RWPE2 (cell line): ENCODE measurements at regions not wholly inside any gene's neighbourhood (a gene's known extent, or its start where the extent isn't known, plus 50 kb on each side); places are given as distances from the start of the nearest gene placed in this dataset.

ENCODE experiments used
- ATAC-seq: fragments of 200-7000 bp; cut with Tn5 transposase; 3 replicates; pipeline ENCODE4 v1.9.1; 2021; ENCODE audit warnings: low read depth
- DNase-seq: peaks from one replicate; pipeline ENCODE4 v3.0.0-alpha.2; 2020; ENCODE audit warnings: low spot score
- H3K27ac ChIP-seq: fragments of 450-650 bp; 2 replicates; pipeline ENCODE4 v1.5.1; 2017; ENCODE audit warnings: mild to moderate bottlenecking; ENCODE audit not compliant: poor library complexity, severe bottlenecking
- H3K27me3 ChIP-seq: fragments of 250-450 bp; sonication (Bioruptor Pico); 2 replicates; pipeline ENCODE4 v1.5.1; 2021; ENCODE audit warnings: mild to moderate bottlenecking, moderate library complexity; ENCODE audit not compliant: insufficient read depth, poor library complexity, severe bottlenecking
- H3K36me3 ChIP-seq: fragments of 250-450 bp; sonication (Bioruptor Pico); 2 replicates; pipeline ENCODE4 v1.5.1; 2020; ENCODE audit warnings: low read depth, mild to moderate bottlenecking, moderate library complexity
- H3K4me1 ChIP-seq: fragments of 250-450 bp; sonication (Bioruptor Pico); 2 replicates; pipeline ENCODE4 v1.5.1; 2021; ENCODE audit warnings: mild to moderate bottlenecking, moderate library complexity; ENCODE audit not compliant: insufficient read depth, poor library complexity, severe bottlenecking
- H3K4me3 ChIP-seq: fragments of 250-450 bp; sonication (Bioruptor Pico); 2 replicates; pipeline ENCODE4 v1.5.1; 2021; ENCODE audit warnings: mild to moderate bottlenecking, moderate library complexity; ENCODE audit not compliant: severe bottlenecking
- H3K9me3 ChIP-seq: fragments of 250-450 bp; sonication (Bioruptor Pico); 2 replicates; pipeline ENCODE4 v1.5.1; 2021; ENCODE audit warnings: mild to moderate bottlenecking, moderate library complexity; ENCODE audit not compliant: severe bottlenecking
- CTCF ChIP-seq: fragments of 450-650 bp; IDR thresholded peaks from one replicate; pipeline ENCODE4 v1.5.1; 2017; ENCODE audit warnings: mild to moderate bottlenecking, moderate library complexity; ENCODE audit not compliant: poor library complexity, severe bottlenecking

DNA sequence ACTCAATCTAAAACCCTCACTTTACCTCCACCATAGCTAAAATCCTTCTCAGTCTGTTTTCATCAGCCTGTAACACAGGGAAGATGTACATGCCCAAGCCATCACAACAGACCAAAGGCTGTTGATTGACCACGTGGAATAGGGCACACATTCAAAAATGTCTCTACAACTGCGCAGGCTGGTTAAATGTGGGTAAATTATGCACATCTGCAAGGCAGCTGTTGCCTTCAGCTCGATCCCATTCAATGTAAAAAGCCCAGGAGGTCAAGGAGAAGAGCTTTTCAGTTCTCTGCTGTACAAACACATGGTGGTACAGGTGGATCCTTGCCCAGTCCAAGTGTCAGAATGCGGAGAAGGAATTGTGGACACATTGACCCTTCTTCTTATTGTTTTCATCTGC lies 354.0 kb downstream of the FLRT2 start:
- TF ChIP-seq CTCF, result no peak
- H3K9me3 ChIP-seq, result no peaks in the 10 kb centered on the region
- no peaks in the 10 kb centered on the region for H3K27me3 ChIP-seq
- no peaks in the 10 kb centered on the region for H3K4me1 ChIP-seq
- ATAC-seq, result no peak
- no peak for DNase-seq
- no peaks in the 10 kb centered on the region for H3K36me3 ChIP-seq
- no peak overlapping the region for H3K27ac ChIP-seq
- no peak overlapping the region for H3K4me3 ChIP-seq

DNA sequence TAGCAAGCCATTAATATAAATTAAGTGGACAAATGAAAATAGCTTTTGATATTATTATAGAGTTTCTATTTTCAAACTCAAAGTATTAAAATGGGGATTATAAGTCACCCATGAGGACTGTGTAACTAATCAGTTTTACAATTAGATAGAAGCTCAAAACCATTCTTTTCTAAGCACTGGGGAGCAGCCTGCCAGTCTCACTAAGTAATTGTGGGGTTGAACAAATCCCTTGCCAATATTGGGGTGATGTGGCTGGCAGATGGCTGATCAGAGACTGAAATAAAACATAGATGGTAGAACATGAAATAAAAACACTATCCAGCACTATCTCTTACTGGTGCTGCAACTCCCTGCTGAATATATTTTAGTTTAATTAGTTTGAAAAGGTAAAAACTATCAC lies 353.2 kb downstream of the FLRT2 start:
- no peak for DNase-seq
- Histone ChIP-seq H3K36me3 (no peaks in the 10 kb centered on the region), H3K9me3 (no peaks in the 10 kb centered on the region), H3K27ac (no peak overlapping the region), H3K27me3 (no peaks in the 10 kb centered on the region), H3K4me1 (no peaks in the 10 kb centered on the region), H3K4me3 (no peak overlapping the region)
- ATAC-seq, result no peak
- no peak for TF ChIP-seq CTCF

GRCh38 chr14:85881935-85882334 lies 352.0 kb downstream of the FLRT2 start:
- no peak for ATAC-seq
- Histone ChIP-seq H3K27me3 (no peaks in the 10 kb centered on the region), H3K9me3 (no peaks in the 10 kb centered on the region), H3K27ac (no peak overlapping the region), H3K36me3 (no peaks in the 10 kb centered on the region), H3K4me1 (no peaks in the 10 kb centered on the region), H3K4me3 (no peak overlapping the region)
- TF ChIP-seq CTCF, result no peak
- DNase-seq, result no peak

DNA sequence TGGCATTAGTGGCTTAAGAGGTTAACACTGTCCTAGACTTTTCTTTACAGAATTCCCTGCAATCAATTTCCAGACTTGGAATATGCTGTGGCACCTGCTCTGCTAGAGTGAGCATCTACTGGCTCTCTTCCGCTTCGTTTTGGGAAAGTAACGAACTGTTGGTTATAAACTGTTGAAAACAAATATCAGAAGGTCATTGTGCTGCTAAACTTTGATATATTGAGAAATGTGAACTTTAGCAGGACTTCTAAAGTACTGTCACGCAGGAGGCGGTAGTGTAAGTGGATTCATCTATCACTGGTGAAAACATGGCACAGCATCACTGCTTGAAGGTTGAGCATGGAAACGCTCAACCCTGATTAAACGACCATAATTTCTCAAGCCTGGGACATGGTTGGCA lies 348.9 kb downstream of the FLRT2 start:
- DNase-seq (no peak), ATAC-seq (no peak)
- H3K27me3 ChIP-seq, result peaks cover 8% of the 10 kb centered on the region
- no peaks in the 10 kb centered on the region for H3K9me3 ChIP-seq
- TF ChIP-seq CTCF, result no peak
- H3K36me3 ChIP-seq, result no peaks in the 10 kb centered on the region
- H3K4me1 ChIP-seq, result no peaks in the 10 kb centered on the region
- no peak overlapping the region for H3K4me3 ChIP-seq
- no peak overlapping the region for H3K27ac ChIP-seq

- no peak for TF ChIP-seq CTCF
- no peaks in the 10 kb centered on the region for H3K36me3 ChIP-seq
- no peak for DNase-seq
- no peak for ATAC-seq
- H3K4me1 ChIP-seq, result no peaks in the 10 kb centered on the region
- no peak overlapping the region for H3K27ac ChIP-seq
- no peaks in the 10 kb centered on the region for H3K9me3 ChIP-seq
- peaks cover 16% of the 10 kb centered on the region for H3K27me3 ChIP-seq
- H3K4me3 ChIP-seq, result no peak overlapping the region
Observed at GRCh38 chr14:85873006-85873405, 343.1 kb downstream of the FLRT2 start.
